ENCODE measurements at regions not wholly inside any gene's neighbourhood (a gene's known extent, or its start where the extent isn't known, plus 50 kb on each side); places are given as distances from the start of the nearest gene placed in this dataset.

- Histone ChIP-seq H3K27ac (ENCODE audit: extremely low read depth, low read depth, low read length) (no peak overlapping the region), H3K36me3 (ENCODE audit: control insufficient read depth in 2 of 2, insufficient read depth in 1 of 2, low read length in 2 of 2) (no peaks in the 10 kb centered on the region), H3K4me1 (ENCODE audit: control insufficient read depth, insufficient read depth, low read length) (no peaks in the 10 kb centered on the region), H3K9me3 (ENCODE audit: control insufficient read depth, insufficient read depth, low read depth, low read length) (no peaks in the 10 kb centered on the region), H3K4me3 (ENCODE audit: low read depth, low read length) (no peak overlapping the region)
- ChIA-PET POLR2A (no interaction called here), CTCF (no interaction called here)
- no peak for TF ChIP-seq KLF1 (tag by site-specific recombination; IDR thresholded peaks at IDR 0.05)
- no peak for TF ChIP-seq ZFP3 (tag by site-specific recombination; IDR thresholded peaks at IDR 0.05; ENCODE audit: low read depth)
- no peak for TF ChIP-seq ZNF785 (tag by site-specific recombination; IDR thresholded peaks at IDR 0.05)
- TF ChIP-seq ZNF521 (tag by site-specific recombination; IDR thresholded peaks at IDR 0.05), result no peak
- TF ChIP-seq HOXC10 (CRISPR knock-in tag; IDR thresholded peaks at IDR 0.05), result no peak
- no peak for TF ChIP-seq ZNF211 (tag by site-specific recombination; IDR thresholded peaks at IDR 0.05; ENCODE audit: low read depth)
Measured at GRCh38 chr11:105486929-105487328, 122.9 kb upstream of the GRIA4 start.

- Histone ChIP-seq H3K36me3 (ENCODE audit: control insufficient read depth in 2 of 2, insufficient read depth in 1 of 2, low read length in 2 of 2) (no peaks in the 10 kb centered on the region), H3K4me3 (ENCODE audit: low read depth, low read length) (no peak overlapping the region), H3K4me1 (ENCODE audit: control insufficient read depth, insufficient read depth, low read length) (no peaks in the 10 kb centered on the region), H3K9me3 (ENCODE audit: control insufficient read depth, insufficient read depth, low read depth, low read length) (no peaks in the 10 kb centered on the region), H3K27ac (ENCODE audit: extremely low read depth, low read depth, low read length) (no peak overlapping the region)
- ChIA-PET CTCF (interaction anchor here (1.3 kb wide), 1 partner anchor 13 kb away, joined by 3 read pairs; no protein-coding TSS in a partner anchor), POLR2A (no interaction called here)
- TF ChIP-seq ZNF239 (tag by site-specific recombination; IDR thresholded peaks at IDR 0.05), result no peak
Measured at GRCh38 chr11:105469931-105470330, 139.9 kb upstream of the GRIA4 start.

DNA sequence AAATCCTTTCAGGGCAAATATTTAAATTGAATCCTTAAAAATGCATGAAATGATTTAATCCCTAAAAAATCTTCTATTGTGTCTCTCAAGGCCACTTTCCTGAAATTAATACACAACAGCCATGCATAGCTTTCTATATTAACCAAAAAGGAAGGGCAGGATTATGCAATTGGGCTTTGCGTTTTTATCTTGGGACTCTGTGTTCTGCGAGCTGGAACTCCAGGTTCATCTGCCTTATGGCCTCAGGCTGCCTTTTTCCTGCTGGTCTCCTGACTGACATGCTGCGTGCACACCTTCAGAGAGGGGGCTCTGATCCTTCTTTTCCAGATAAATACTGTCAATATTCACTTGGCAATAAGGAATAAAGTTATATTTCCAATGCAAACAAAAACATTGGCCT lies 141.7 kb upstream of the GRIA4 start:
- H3K4me3 ChIP-seq (ENCODE audit: low read depth, low read length), result no peak overlapping the region
- ChIA-PET POLR2A (no interaction called here), CTCF (no interaction called here)
- H3K36me3 ChIP-seq (ENCODE audit: control insufficient read depth in 2 of 2, insufficient read depth in 1 of 2, low read length in 2 of 2), result no peaks in the 10 kb centered on the region
- TF ChIP-seq, protein P1, sequence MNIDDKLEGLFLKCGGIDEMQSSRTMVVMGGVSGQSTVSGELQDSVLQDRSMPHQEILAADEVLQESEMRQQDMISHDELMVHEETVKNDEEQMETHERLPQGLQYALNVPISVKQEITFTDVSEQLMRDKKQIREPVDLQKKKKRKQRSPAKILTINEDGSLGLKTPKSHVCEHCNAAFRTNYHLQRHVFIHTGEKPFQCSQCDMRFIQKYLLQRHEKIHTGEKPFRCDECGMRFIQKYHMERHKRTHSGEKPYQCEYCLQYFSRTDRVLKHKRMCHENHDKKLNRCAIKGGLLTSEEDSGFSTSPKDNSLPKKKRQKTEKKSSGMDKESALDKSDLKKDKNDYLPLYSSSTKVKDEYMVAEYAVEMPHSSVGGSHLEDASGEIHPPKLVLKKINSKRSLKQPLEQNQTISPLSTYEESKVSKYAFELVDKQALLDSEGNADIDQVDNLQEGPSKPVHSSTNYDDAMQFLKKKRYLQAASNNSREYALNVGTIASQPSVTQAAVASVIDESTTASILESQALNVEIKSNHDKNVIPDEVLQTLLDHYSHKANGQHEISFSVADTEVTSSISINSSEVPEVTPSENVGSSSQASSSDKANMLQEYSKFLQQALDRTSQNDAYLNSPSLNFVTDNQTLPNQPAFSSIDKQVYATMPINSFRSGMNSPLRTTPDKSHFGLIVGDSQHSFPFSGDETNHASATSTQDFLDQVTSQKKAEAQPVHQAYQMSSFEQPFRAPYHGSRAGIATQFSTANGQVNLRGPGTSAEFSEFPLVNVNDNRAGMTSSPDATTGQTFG (tag by site-specific recombination; IDR thresholded peaks at IDR 0.05; ENCODE audit: borderline replicate concordance), result no peak
- TF ChIP-seq ZFP41 (tag by site-specific recombination; IDR thresholded peaks at IDR 0.05; ENCODE audit: borderline replicate concordance), result no peak
- no peak for TF ChIP-seq ZNF354C (tag by site-specific recombination; IDR thresholded peaks at IDR 0.05; ENCODE audit: borderline replicate concordance, low read depth)
- no peak for TF ChIP-seq ZBTB7A (tag by site-specific recombination; IDR thresholded peaks at IDR 0.05; ENCODE audit: low read depth)
- no peak for TF ChIP-seq ZNF155 (tag by site-specific recombination; IDR thresholded peaks at IDR 0.05)
- TF ChIP-seq ZNF23 (tag by site-specific recombination; IDR thresholded peaks at IDR 0.05; ENCODE audit: borderline replicate concordance), result no peak
- no peak for TF ChIP-seq ZNF600 (tag by site-specific recombination; IDR thresholded peaks at IDR 0.05)
- TF ChIP-seq, protein P2, sequence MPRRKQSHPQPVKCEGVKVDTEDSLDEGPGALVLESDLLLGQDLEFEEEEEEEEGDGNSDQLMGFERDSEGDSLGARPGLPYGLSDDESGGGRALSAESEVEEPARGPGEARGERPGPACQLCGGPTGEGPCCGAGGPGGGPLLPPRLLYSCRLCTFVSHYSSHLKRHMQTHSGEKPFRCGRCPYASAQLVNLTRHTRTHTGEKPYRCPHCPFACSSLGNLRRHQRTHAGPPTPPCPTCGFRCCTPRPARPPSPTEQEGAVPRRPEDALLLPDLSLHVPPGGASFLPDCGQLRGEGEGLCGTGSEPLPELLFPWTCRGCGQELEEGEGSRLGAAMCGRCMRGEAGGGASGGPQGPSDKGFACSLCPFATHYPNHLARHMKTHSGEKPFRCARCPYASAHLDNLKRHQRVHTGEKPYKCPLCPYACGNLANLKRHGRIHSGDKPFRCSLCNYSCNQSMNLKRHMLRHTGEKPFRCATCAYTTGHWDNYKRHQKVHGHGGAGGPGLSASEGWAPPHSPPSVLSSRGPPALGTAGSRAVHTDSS (tag by site-specific recombination; IDR thresholded peaks at IDR 0.05), result no peak
- TF ChIP-seq, protein P3, sequence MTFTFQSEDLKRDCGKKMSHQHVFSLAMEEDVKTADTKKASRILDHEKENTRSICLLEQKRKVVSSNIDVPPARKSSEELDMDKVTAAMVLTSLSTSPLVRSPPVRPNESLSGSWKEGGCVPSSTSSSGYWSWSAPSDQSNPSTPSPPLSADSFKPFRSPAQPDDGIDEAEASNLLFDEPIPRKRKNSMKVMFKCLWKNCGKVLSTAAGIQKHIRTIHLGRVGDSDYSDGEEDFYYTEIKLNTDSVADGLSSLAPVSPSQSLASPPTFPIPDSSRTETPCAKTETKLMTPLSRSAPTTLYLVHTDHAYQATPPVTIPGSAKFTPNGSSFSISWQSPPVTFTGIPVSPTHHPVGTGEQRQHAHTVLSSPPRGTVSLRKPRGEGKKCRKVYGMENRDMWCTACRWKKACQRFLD (tag by site-specific recombination; IDR thresholded peaks at IDR 0.05), result no peak
- TF ChIP-seq KLF7 (tag by site-specific recombination; IDR thresholded peaks at IDR 0.05; ENCODE audit: borderline replicate concordance), result no peak
- TF ChIP-seq ZNF2 (tag by site-specific recombination; IDR thresholded peaks at IDR 0.05), result no peak
- no peak for TF ChIP-seq ZNF19 (tag by site-specific recombination; IDR thresholded peaks at IDR 0.05; ENCODE audit: low read depth)
- no peaks in the 10 kb centered on the region for H3K4me1 ChIP-seq (ENCODE audit: control insufficient read depth, insufficient read depth, low read length)
- no peak overlapping the region for H3K27ac ChIP-seq (ENCODE audit: extremely low read depth, low read depth, low read length)
- no peaks in the 10 kb centered on the region for H3K9me3 ChIP-seq (ENCODE audit: control insufficient read depth, insufficient read depth, low read depth, low read length)
